Right atrium auricular region (tissue), 2 donors: ENCODE measurements at regions not wholly inside any gene's neighbourhood (a gene's known extent, or its start where the extent isn't known, plus 50 kb on each side); places are given as distances from the start of the nearest gene placed in this dataset.

ENCODE experiments used
- DNase-seq: peaks from one replicate; pipeline ENCODE4 v3.0.0-alpha.2; 2019; ENCODE audit warnings: low spot score
- H3K27ac ChIP-seq, 2 donors: fragments of 200-600 bp; sonication (generic); 1 replicate in 1 of 2; 2 replicates in 1 of 2; pipeline ENCODE4 v1.5.1; 2016 to 2019
- H3K27me3 ChIP-seq, 2 donors: fragments of 200-600 bp; sonication (generic); one replicate each; pipeline versions ENCODE4 v1.5.1 to v1.6.0; 2017 to 2019
- H3K36me3 ChIP-seq: fragments of 200-600 bp; sonication (generic); one replicate; pipeline ENCODE4 v1.5.1; 2016
- H3K4me1 ChIP-seq, 2 donors: fragments of 200-600 bp; sonication (generic); one replicate each; pipeline versions ENCODE4 v1.5.1 to v1.6.0; 2017 to 2019
- H3K4me3 ChIP-seq, 2 donors: fragments of 200-600 bp; sonication (generic); 1 replicate in 1 of 2; 2 replicates in 1 of 2; pipeline ENCODE4 v1.5.1; 2017 to 2019; ENCODE audit warnings: mild to moderate bottlenecking in 1 of 2, moderate library complexity in 1 of 2
- H3K9me3 ChIP-seq, 2 donors: fragments of 200-600 bp; sonication (generic); one replicate each; pipeline ENCODE4 v1.5.1; 2019
- TF ChIP-seq, protein P1 (sequence below), 2 donors: fragments of 200-600 bp; sonication (generic); IDR thresholded peaks; one replicate each; pipeline ENCODE4 v1.5.1; 2019; ENCODE audit warnings: antibody characterized with exemption in 2 of 2

- no peak overlapping the region for H3K4me3 ChIP-seq
- H3K4me1 ChIP-seq: no peaks in the 10 kb centered on the region
- no peaks in the 10 kb centered on the region for H3K9me3 ChIP-seq
- no peaks in the 10 kb centered on the region for H3K36me3 ChIP-seq
- no peaks in the 10 kb centered on the region for H3K27me3 ChIP-seq
- no peak overlapping the region for H3K27ac ChIP-seq
- DNase-seq: no peak
- TF ChIP-seq, protein P1, sequence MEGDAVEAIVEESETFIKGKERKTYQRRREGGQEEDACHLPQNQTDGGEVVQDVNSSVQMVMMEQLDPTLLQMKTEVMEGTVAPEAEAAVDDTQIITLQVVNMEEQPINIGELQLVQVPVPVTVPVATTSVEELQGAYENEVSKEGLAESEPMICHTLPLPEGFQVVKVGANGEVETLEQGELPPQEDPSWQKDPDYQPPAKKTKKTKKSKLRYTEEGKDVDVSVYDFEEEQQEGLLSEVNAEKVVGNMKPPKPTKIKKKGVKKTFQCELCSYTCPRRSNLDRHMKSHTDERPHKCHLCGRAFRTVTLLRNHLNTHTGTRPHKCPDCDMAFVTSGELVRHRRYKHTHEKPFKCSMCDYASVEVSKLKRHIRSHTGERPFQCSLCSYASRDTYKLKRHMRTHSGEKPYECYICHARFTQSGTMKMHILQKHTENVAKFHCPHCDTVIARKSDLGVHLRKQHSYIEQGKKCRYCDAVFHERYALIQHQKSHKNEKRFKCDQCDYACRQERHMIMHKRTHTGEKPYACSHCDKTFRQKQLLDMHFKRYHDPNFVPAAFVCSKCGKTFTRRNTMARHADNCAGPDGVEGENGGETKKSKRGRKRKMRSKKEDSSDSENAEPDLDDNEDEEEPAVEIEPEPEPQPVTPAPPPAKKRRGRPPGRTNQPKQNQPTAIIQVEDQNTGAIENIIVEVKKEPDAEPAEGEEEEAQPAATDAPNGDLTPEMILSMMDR (IDR thresholded peaks at IDR 0.05): no peak
Measured at GRCh38 chr18:27772081-27772480, 404.8 kb downstream of the CDH2 start.

DNA sequence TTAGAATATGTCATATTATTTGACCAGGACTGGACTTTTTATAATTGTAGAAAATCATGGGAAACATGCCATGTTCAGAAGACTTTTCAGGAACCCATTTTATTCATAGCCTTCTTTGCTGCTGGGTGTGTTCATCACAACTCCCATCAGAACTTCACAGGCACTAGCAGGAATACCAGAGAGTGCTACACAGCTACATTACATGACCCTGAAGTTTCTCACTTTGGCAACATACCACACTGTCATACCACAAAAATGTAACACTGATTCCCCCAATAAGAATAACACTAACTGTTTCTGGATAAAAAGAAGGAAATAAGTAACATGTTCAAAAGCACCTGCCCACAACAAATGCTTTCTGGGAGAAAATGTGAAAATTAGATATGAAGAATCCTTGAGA lies 405.4 kb downstream of the CDH2 start:
- TF ChIP-seq, protein P1 (IDR thresholded peaks at IDR 0.05): no peak
- Histone ChIP-seq H3K4me1 (no peaks in the 10 kb centered on the region), H3K36me3 (no peaks in the 10 kb centered on the region), H3K27ac (no peak overlapping the region), H3K27me3 (no peaks in the 10 kb centered on the region), H3K9me3 (no peaks in the 10 kb centered on the region), H3K4me3 (no peak overlapping the region)
- DNase-seq: no peak

DNA sequence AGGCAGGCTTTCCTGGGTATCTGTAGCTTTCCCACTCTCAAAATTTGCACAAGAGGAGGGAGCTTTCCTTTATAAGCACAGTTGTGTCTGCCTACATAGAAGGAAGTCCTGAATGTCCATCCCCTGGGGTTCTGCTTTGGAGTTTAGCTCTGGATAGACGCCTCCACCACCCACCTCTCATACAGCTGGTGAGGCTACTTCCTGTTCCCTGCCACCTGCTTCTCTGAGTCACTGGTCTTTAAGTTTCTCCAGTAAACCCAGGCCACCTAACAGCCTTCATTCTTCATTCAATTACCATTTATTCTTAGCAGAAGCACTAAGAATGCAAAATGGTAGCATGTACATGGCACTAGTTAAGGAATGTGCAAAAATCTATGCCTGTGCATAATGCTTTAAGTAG lies 407.8 kb downstream of the CDH2 start:
- Histone ChIP-seq H3K4me3 (no peak overlapping the region), H3K27me3 (no peaks in the 10 kb centered on the region), H3K9me3 (no peaks in the 10 kb centered on the region), H3K27ac (no peak overlapping the region), H3K36me3 (no peaks in the 10 kb centered on the region), H3K4me1 (no peaks in the 10 kb centered on the region)
- DNase-seq: no peak
- TF ChIP-seq, protein P1 (IDR thresholded peaks at IDR 0.05): no peak

GRCh38 chr18:27763936-27764335 lies 413.0 kb downstream of the CDH2 start:
- TF ChIP-seq, protein P1 (IDR thresholded peaks at IDR 0.05): no peak
- H3K4me3 ChIP-seq: no peak overlapping the region
- no peak for DNase-seq
- H3K4me1 ChIP-seq: no peaks in the 10 kb centered on the region
- no peaks in the 10 kb centered on the region for H3K27me3 ChIP-seq
- no peaks in the 10 kb centered on the region for H3K9me3 ChIP-seq
- no peak overlapping the region for H3K27ac ChIP-seq
- H3K36me3 ChIP-seq: no peaks in the 10 kb centered on the region

DNA sequence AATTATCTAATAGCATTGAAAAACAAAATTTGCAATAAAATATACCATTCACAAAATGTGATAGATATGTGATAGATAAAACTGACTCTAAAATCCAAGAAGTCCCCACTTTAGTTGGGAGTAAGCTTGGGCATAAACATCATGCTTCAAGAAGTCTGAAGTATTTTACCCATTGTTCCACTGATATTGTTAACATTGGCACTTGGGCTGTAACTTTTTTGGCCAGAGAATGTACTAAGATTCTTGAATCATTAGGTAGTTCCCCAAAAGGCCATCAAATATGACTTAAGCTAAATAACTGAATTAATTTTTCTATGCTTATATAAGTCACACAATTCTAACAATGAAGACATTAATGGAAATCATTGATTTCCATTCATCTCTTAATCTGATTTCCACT lies 413.6 kb downstream of the CDH2 start:
- H3K4me3 ChIP-seq: no peak overlapping the region
- TF ChIP-seq, protein P1 (IDR thresholded peaks at IDR 0.05): no peak
- no peaks in the 10 kb centered on the region for H3K36me3 ChIP-seq

GRCh38 chr18:27762054-27762453 lies 414.9 kb downstream of the CDH2 start:
- DNase-seq: no peak
- Histone ChIP-seq H3K9me3 (no peaks in the 10 kb centered on the region), H3K27ac (no peak overlapping the region), H3K36me3 (no peaks in the 10 kb centered on the region), H3K27me3 (no peaks in the 10 kb centered on the region), H3K4me1 (no peaks in the 10 kb centered on the region), H3K4me3 (no peak overlapping the region)
- TF ChIP-seq, protein P1 (IDR thresholded peaks at IDR 0.05): no peak

More for the DNA sequence above, 413.6 kb downstream of the CDH2 start:
- Histone ChIP-seq H3K4me1 (no peaks in the 10 kb centered on the region), H3K27me3 (no peaks in the 10 kb centered on the region), H3K27ac (no peak overlapping the region), H3K9me3 (no peaks in the 10 kb centered on the region)
- no peak for DNase-seq
